C1 segment of cervical spinal cord (tissue), 14 donors: ENCODE measurements at regions not wholly inside any gene's neighbourhood (a gene's known extent, or its start where the extent isn't known, plus 50 kb on each side); places are given as distances from the start of the nearest gene placed in this dataset.

Experiments used
- DNase-seq, 14 donors: peaks; one replicate each; lab custom pipeline; 2025; lab: John Stamatoyannopoulos, UW

DNA sequence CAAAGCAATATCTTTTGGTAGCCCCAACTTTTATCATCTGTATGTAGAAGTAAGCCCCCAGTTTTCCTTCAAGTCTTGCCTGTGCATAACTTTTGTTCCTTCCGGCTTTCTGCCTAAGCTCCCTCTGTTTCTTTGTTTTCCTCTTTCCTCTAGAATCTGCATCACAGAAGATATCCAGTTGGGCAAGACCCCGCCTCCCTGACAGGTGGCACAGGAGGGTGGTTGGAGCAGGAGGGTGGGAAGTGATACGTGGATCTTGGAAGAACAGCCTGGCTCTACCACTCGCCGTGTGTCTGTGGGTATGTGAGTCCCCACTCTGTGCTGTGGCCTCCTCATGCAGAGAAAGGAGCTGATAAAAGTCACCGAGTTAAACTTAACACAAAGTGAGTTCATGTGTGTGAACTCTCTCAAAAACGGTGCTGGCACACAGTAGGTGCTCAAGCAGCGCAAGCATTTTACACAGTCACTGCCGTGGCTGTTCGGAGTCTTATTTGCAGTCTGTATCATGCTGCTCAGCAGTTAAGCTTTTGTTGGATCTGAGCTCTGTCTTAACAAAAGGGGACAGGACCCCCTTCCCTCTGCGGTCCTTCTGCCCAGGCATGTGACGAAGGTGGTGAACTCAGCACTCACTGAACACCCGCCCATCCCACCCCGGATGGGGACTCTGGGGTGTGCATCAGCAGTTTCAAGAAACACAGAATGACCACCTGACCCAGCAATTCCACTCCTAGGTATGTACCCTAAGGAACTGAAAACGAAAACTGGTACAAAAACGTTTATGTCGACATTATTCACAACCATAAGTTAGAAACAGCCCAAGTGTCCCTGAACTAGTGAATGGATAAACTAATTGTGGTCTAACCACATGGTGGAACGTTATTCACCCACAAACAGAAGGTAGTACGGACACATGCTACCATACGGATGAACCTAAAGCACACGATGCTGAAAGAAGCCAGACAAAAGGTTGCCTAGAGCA, 249.1 kb downstream of the CTTN start:
- no peak for DNase-seq

DNA sequence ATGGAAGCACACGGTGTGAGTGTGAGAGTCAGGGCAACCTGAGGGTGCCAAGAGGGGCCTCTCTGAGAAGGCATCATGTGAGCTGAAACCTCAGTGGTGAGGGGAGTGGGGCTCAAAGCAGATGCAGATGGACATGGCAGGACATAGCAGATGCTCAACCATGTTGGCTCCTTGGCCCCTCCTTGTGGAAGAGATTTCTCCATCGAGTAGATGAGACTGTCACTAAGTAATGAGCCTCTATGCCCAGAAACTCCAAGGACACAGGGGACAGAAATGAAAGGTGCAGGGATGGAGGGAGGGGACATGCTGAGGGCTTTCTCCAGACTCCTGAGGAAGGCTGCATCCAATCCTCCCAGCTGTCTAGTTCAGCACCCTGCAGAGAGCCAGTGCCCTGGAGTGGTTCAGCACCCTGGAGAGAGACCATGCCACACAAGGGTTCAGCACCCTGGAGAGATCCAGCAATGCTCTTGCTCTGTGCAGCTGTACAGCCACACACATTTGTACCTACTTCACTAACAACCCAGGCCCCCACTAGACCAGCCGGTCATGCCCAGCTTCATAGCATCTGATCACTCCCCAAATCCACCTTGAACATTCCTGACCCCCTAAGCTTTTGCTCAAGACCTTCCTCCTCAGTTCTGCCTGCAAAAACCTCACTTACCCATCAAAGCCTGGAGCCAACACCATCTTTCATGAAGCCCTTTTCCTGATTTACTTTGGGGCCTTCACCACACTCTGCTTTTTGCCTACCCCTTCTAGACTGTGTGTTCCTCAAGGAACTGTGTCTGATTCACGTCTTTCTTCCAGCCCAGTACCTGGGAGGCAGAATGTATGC, 252.0 kb downstream of the CTTN start:
- DNase-seq: peak in 6 of 14 donors; percentile 5 to 44 (median 22)

DNA sequence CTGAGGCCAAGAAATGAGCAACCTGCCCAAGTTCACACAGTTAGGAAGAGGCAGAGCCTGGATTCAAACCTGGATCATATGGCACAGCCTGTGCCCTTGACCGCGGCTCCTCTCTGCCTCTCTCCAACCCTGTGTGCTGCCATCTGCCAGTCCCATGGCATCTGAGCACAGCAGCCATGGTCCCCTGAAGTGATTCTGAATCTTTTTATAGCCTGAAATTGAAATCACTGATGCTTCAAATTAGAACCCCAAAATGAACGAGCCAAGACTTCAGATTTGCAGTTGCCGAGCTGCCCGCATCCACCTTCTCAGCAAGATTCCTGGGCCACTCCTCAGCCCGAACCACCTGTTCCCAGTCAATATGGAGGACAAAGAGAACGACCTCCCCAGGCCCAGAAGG, 252.7 kb downstream of the CTTN start:
- peak in 1 of 14 donors; percentile 22 for DNase-seq

DNA sequence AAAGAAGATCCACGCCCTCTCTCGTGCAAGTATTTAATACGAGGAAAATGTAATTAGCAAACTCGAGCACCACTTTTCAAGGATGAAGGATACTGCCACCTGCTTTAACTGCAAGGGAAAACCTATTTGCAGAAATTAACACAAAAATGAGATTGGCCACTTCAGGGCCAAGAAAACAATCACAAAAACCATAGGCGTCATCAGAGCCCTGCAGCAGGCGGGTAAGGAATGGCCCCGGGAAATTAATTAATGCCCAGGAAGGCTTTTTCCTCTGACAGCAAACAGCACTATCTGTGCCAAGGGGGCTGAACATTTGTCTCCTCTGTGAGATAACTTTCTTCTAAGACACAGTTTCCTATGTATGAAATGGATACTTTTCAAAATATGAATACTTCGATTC, 255.7 kb downstream of the CTTN start:
- DNase-seq: no peak

DNA sequence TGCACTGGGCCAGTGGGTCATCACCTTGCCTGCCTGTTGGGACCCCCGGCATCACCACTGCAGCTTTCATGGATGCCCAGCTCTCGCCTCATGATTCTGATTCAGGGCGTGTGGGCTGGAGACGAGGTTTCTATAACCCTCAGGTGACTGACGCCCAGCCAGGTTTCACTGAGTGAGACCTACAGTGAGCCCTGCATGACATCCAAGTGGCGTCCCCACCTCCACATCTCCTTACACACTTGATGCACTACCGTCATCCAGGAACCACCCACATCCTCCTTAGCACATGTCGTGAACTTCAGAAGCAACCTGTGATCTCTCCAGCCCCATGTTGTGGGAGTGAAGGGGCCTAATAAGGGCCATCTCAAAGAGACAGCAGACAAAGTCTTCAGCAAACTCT, 257.5 kb downstream of the CTTN start:
- no peak for DNase-seq

DNA sequence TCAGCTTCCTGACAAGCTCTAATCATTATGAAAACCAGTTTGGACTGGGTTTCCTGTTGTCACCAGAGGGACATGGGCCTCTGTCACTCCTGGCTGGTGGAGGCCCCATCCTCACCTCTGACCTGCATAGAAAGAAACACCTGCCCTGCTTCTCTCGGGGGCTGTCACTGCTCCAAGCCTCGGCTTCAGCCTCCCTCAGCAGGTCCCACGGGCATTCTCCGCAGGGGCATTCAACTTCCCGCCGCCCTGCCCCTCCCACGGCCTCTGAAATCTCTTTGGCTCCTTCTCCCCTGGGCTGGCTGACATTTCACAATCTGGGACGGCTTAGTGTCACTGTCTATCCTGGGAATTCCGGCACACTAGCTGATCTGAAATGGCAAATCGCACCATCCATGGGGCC, 257.9 kb downstream of the CTTN start:
- DNase-seq: no peak

DNA sequence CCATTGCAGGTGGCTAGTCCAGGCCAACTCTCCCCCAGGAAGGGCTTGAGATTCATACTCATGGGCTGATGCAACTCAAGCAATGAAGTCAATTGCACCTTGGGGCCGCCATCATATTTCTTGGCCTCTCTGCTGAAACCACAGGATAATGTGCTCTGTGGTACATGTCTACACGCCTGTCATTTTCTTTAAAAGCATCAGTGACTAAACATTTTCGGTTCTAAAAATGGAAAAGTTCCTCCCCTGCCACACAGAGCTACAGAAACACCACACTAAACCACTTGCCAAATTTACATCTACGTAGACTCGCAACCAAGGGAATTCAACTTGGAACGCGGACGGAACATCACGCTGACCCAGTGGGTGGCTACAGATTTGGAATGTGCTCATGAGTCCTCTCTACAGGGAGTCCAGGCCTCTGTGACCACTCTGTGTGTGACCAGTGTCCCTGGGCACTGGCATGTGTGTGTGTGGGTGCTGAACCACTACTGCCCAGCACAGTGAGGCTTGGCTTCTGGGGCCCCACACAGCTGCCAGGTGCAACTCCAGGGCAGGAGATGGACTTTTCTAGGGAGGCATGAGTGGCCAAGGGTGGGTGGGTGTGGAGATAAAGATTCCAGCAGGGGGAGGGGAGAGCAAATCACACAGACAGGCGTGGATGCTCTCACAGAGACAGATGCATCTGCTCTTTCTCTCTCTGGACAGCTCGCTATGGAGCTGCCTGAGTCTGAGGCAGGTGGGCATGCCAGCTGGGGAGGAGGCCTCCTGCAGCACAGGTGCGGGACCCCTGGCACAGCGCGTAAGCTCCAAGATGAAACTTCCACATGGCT, 261.9 kb downstream of the CTTN start:
- no peak for DNase-seq

DNA sequence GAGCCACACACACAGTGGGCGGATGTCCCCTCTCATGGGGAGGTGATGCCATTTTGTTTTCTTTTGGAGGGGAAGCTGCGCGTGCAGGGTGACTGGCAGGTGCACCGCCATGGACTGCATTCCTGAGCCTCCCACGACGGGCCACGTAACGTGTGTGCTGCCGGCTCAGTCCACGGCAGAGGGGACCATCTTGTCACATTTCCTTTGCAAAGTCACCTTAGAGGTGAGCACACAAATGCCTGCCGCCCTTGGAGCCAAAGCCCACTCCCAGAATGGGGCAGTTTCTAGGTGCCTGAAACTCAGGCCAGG, 262.5 kb downstream of the CTTN start:
- no peak for DNase-seq

DNA sequence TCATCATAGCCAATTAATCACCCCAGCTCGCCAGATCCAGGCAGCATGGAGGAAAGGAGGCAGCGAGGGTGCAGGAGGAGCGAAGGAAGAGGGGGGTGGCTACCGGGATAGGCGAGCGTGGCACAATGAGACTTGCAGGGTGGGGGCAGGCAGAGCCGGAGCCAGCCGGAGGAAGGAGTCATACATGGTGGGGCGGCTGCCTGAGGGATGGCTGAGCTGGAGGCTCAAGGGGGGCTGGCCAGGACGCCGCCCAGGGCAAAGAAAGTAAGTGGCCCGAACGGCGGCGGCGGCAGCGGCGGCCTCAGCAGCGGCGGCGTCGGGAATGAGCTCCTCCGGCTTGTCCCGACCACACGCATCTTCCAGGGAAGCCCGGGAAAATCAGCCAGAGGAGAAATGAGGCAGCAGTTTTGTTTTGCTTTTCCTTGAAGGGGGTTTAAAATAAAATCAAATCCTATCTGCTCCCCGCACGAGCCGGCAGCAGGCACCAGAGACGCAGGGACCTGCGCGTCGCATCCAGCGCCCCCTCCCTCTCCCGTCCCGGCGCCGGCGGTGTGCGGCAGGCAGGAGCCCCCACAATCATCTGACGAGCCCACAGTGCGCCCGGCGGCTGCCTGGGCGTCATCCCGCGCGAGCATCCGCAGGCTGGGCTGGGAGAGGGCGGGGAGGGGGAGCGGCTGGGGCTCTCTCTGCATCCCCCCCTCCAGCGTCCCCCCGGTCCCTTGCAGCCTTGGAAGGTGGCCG, 263.6 kb downstream of the CTTN start:
- DNase-seq: peak in 4 of 14 donors; percentile 10 to 34 (median 20)

DNA sequence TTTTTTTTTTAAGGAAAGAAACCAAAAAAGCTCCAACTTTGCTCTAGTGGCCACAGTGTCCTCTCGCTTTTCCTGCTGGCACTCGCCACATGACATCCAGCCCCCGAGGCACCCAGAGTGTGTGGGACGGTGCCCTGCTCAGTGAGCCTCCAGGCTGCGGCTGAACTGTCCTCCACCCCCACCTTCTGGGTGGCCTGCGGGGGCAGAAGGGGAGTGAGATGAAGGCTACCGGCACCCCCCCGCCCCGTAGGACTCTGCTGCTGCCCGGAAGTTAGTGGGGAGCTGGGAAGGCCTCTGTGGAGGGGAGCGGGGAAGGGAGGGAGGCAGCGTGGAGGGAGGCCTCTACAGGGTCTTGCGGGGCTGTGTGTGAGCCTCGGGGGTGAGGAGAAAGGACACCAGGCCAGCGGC, 264.4 kb downstream of the CTTN start:
- no peak for DNase-seq

DNA sequence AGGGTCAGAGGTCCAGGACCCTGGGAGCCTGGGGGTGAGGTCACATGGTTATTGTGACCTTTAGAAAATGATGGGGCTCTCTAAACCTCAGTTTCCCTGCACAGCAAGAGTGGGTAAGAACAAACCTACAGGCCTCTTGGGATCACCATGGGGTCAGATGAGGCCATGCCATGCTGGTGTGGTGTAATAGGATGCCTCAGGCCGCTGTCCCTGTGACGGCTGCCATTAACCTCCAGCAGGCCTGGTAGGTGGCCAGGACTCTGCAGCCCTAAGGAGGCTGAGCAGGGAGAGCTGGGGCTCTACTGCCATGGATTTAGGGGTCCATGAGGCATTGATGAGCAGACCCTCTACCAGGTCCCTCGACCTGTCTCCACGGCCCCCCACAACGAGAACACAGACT, 265.5 kb downstream of the CTTN start:
- DNase-seq: no peak

DNA sequence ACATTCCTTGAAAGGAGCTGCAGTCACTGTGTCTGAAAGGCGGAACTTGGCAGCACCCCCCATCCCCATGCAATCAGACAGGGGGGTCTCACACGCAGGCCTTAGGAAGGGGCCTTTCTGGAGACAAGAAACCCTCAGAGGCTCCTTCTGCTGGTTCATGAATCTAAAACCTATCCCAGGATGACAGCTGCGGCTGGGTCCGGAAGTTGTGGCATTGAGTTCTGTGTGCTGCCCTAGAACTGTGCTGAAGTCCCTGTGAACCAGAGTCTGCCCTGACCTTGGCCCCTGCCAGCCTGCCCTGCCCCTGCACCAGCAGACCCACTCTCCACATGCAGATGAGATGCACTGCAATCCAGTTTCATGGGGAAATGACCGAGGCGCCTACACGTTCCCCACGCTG, 268.0 kb downstream of the CTTN start:
- DNase-seq: no peak

DNA sequence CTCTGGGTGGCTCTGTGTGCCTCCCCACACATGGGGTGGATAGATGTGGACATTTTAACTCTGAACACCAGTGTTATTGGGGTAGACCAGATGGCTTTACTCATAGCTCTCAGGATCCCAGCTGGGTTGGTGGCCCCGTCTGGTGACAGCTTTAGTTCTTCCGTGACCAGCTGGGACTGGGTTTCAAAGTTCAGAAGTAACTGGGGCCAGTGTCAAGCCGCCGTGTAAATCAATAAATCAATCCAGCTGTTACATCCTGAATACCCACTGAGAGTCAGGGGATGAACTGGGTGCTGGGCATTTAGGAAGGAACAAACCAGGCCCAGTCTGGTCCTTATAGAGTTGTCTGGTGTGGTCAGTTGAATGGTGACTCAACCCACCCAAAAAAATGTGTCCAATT, 269.4 kb downstream of the CTTN start:
- no peak for DNase-seq

DNA sequence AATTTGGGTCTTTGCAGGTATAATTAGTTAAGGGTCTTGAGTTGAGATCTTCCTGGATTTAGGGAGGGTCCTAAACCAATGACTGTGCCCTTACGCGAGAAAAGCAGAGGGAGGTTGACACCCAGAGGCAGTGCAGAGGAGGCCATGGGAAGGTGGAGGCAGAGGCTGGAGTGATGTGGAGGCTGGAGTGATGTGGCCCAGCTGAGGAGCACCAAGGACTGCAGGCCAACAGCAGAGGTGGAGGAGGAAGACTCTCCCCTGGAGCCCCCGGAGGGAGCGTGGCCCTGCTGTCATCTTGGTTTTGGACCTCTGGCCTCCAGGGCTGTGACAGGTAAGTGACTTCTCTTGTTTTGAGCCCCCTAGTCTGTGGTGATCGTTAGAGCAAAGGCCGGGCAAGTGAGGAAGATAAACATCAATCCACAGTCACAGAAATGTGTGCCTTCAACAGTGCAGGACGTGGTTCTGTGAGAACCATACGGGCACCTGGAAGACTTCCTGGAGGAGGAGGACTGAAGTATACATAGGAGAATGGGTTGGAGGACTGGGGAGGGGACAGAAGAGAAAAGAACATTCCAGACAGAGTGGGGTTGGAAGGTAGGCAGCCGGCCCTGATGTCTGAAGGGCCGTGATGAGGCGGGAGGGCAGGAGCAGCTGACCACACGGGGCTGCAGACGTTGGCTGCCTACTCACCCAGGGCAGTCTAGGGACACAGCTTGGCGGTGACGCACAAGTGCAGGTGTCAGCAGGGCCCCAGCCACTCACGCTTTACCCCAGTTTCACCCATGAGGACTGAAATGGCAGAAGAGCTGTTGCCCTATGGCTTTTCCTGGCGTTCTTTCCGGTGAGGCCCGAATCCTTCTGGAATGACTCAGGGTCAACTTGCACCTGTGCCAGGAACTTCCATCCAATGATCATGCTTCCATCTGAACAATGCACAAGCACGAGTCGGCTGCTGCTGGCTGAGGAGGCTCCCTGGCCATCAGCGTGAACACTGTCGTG, 270.2 kb downstream of the CTTN start:
- no peak for DNase-seq

DNA sequence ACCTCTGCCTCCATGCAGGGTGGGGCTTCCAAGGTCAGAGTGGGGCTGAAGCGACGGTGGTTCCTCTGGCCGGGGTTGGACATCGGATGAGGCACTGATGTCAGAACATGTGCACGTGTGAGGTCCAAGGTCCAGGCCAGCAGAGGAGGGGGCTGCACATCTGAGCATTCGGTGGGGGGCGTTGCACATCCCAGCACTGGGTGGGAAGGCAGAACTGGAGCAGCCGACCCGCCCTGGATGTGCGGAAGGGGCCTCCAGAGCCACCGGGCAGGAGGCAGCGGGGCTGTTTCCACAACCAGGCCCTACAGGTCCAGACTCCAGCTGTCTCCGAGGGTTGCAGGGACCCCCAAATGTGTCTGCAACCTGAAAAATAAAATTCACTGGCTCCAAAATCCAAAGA, 271.0 kb downstream of the CTTN start:
- DNase-seq: no peak

DNA sequence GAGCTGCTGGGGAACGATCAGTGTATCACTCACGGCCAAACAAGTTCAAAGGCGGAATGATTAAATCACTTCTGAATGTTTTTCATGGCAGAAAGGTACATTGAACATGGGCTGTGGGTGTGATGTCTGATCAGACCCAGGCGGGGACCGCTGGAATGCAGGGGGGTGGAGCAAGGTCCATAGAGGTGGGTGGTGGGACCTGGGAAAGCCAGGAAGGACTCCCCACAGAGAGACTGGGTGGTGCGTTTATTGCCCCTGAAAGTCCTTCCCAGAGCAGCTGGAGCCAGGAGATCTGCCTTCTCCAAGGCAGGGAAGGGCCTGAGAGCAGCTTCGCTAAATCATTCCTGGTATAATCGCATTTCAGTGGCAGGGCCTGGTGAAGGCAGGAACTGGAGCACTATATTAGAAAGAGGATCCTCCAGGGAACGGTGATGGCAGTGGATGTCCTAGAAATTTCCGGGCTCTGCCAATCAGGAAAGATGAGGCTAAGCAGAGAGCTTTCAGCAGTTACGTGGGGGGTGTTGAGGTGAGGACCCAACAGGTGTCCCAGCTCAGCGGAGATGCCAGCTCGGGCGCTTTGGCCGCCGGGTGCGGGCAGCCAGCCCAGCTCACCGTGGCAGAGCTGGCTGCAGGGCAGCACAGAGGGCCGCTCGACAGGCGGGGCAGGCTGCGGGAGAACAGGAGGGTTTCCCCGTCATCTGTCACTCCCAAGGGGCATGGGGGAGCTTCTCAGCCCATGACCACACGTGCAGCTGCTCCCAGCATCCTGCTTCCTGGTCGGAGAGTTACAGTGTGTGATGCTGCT, 271.7 kb downstream of the CTTN start:
- DNase-seq: peak in 1 of 14 donors; percentile 84

DNA sequence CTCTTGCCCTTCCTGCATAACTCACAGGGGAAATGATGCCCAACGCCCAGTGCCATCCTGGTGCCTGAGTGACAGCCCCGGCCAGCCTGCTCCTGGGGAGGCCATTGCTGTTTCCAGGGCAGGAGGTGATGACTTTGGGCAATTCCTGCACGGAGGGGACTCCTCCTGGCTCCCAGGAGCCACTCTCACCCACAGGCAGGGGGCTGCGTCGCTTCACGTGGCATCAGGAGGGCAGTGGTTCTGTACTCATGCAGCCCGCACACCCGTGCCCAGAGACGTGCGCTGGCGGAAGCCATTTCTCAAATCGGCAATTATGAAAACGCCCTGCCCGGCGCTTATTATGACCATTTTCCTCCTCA, 272.3 kb downstream of the CTTN start:
- no peak for DNase-seq

DNA sequence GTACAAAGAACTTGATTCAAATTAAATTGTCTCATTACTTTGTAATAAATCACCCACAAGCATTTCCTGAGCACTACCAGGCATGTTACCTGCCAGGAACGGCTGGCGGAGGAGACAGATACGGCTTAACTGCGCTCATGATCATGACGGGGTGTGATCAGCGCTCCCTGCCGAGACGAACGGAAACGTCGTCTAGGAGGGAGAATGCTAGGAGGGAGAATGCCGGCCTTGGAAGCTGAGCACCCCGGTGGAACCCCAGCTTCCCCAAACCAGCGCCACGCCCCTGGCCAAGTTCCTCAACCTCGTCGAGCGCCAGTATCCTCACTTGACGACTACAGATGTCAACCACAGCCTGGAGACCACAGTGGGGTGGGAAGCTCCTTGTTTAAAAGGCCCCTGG, 272.8 kb downstream of the CTTN start:
- DNase-seq: no peak

DNA sequence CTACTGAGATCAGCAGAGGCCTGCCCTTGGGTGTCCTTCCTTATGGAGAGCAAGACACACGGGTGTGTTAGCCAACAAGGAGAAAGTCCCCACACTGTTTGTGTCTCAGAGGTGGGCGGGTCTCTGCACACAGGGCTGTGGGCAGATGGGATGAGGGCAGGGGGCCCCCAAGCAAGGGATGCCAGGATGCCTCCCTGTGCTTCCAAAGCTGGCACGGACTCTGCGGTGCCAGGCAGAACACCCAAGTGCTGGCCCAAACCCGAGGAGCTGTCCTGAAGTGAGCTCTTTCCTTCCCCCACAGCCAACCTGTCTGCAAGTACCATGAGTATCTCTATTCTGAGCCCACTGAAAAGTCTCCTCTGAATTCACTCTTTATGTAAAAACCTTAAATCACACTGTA, 273.3 kb downstream of the CTTN start:
- DNase-seq: peak in 3 of 14 donors; percentile 6 to 17 (median 14)
